Esophagus muscularis mucosa (tissue), 4 donors: ENCODE measurements at regions not wholly inside any gene's neighbourhood (a gene's known extent, or its start where the extent isn't known, plus 50 kb on each side); places are given as distances from the start of the nearest gene placed in this dataset.

Source experiments
- DNase-seq: peaks from one replicate; pipeline ENCODE4 v3.0.0-alpha.2; 2017; ENCODE audit errors: extremely low spot score
- H3K27ac ChIP-seq, 4 donors: fragments of 200-600 bp; sonication (generic); replicated peaks in 1 of 4; 1 replicate in 3 of 4; 2 replicates in 1 of 4; pipeline ENCODE4 v1.5.1; 2016 to 2019; ENCODE audit warnings: mild to moderate bottlenecking in 1 of 4
- H3K27me3 ChIP-seq, 4 donors: fragments of 200-600 bp; sonication (generic); one replicate each; pipeline versions ENCODE4 v1.5.1 to v1.6.0; 2016 to 2019
- H3K36me3 ChIP-seq, 4 donors: fragments of 200-600 bp; sonication (generic); one replicate each; pipeline ENCODE4 v1.5.1; 2016 to 2019
- H3K4me1 ChIP-seq, 4 donors: fragments of 200-600 bp; sonication (generic); one replicate each; pipeline ENCODE4 v1.5.1; 2016 to 2019
- H3K4me3 ChIP-seq, 4 donors: fragments of 200-600 bp; sonication (generic); 1 replicate in 2 of 4; 2 replicates in 2 of 4; pipeline ENCODE4 v1.5.1; 2016 to 2019; ENCODE audit warnings: mild to moderate bottlenecking in 4 of 4, moderate library complexity in 1 of 4
- H3K9me3 ChIP-seq, 4 donors: fragments of 200-600 bp; sonication (generic); 1 replicate in 3 of 4; 2 replicates in 1 of 4; pipeline ENCODE4 v1.5.1; 2016 to 2019
- EP300 ChIP-seq: sonication (generic); formaldehyde crosslinking; IDR thresholded peaks from one replicate; pipeline ENCODE4 v1.6.1; 2017; ENCODE audit warnings: antibody characterized with exemption
- POLR2A ChIP-seq: fragments of 450-650 bp; IDR thresholded peaks from one replicate; pipeline ENCODE4 v1.6.1; 2017; ENCODE audit warnings: antibody characterized with exemption, moderate library complexity, mild to moderate bottlenecking, low read depth
- POLR2AphosphoS5 ChIP-seq, 2 donors: sonication (generic); formaldehyde crosslinking; IDR thresholded peaks; one replicate each; pipeline ENCODE4 v1.6.1; 2017; ENCODE audit warnings: antibody characterized with exemption in 2 of 2
- WGBS: methylation state at CpG from one replicate; pipeline ENCODE4 v1.1.5; 2018; 5-methylcytosine and 5-hydroxymethylcytosine counted together
- intact Hi-C: fragments of 100-400 bp; cut with DNase I; formaldehyde crosslinking; loops from one replicate; pipeline ENCODE4 v1.15.1; 2023
- TF ChIP-seq, protein P1 (sequence below), 3 experiments: fragments of 200-600 bp in 2 of 3; fragments of 450-650 bp in 1 of 3; sonication (generic) in 2 of 3; IDR thresholded peaks; one replicate each; pipeline ENCODE4 v1.5.1; 2017 to 2019; ENCODE audit warnings: antibody characterized with exemption in 3 of 3, mild to moderate bottlenecking in 2 of 3, moderate library complexity in 1 of 3

DNA sequence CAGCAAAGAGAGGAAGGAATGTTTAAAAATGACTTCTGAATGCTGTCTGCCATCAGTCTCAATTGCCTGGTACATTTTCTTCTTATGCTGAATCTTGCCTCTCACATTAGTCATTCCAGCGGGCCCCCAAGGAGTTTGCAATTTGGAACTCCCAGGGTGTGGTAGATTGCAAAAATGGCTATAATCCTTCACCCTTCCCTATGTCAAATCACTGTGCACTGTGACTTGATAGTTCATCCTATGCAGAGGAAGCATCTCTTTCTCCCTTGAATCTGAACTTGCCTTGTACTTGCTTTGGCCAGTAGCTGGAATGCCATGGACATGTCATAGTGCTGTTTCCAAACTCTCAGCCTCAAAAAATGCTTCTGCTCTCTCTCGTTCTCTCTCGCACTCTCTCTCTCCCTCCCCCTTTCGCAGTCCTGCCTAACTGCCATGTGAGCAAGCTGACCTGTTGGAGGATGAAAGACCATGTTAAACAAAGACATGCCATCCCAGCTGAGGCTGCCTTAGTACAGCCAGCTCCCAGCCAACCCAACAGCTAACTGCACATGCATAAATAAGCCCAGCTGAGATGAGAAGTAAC lies 284.0 kb upstream of the TLE4 start:
- no peaks in the 10 kb centered on the region for H3K27me3 ChIP-seq
- TF ChIP-seq POLR2A, result no peak
- no peak for TF ChIP-seq POLR2AphosphoS5 (IDR thresholded peaks at IDR 0.05)
- TF ChIP-seq, protein P1, sequence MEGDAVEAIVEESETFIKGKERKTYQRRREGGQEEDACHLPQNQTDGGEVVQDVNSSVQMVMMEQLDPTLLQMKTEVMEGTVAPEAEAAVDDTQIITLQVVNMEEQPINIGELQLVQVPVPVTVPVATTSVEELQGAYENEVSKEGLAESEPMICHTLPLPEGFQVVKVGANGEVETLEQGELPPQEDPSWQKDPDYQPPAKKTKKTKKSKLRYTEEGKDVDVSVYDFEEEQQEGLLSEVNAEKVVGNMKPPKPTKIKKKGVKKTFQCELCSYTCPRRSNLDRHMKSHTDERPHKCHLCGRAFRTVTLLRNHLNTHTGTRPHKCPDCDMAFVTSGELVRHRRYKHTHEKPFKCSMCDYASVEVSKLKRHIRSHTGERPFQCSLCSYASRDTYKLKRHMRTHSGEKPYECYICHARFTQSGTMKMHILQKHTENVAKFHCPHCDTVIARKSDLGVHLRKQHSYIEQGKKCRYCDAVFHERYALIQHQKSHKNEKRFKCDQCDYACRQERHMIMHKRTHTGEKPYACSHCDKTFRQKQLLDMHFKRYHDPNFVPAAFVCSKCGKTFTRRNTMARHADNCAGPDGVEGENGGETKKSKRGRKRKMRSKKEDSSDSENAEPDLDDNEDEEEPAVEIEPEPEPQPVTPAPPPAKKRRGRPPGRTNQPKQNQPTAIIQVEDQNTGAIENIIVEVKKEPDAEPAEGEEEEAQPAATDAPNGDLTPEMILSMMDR (IDR thresholded peaks at IDR 0.05), result no peak
- TF ChIP-seq EP300, result no peak

DNA sequence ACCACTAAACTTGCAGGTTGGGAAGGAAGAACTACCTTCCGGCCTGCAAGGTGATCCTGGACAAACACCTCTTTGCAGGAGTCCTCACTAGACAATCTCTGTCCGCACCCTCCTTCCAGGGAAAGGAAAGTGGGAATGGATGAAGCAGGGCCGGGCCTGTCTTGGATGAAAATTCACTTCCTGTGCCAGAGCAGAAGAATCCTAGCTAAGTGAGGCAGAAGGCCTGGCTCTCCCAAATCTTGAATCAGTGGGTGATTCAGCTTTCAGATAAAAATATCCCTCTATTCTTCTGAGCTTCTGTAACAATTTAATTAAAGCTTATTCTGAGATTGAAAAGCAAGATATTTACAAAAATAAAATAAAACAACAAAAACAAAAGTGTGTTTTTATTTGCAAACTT lies 281.9 kb upstream of the TLE4 start:
- no peak overlapping the region for H3K4me3 ChIP-seq
- H3K9me3 ChIP-seq, result no peaks in the 10 kb centered on the region
- no peaks in the 10 kb centered on the region for H3K36me3 ChIP-seq
- no peak for DNase-seq
- no peaks in the 10 kb centered on the region for H3K4me1 ChIP-seq
- no peaks in the 10 kb centered on the region for H3K27me3 ChIP-seq
- WGBS, result 78% methylated on average over 3 of the region's 3 CpGs
- intact Hi-C loops, result no loop called here
- no peak for TF ChIP-seq POLR2AphosphoS5 (IDR thresholded peaks at IDR 0.05)
- TF ChIP-seq, protein P1 (IDR thresholded peaks at IDR 0.05), result no peak
- no peak for TF ChIP-seq EP300
- no peak for TF ChIP-seq POLR2A
- H3K27ac ChIP-seq, result no peak overlapping the region

More for the DNA sequence above, 284.0 kb upstream of the TLE4 start:
- Histone ChIP-seq H3K36me3 (no peaks in the 10 kb centered on the region), H3K4me1 (no peaks in the 10 kb centered on the region), H3K27ac (no peak overlapping the region), H3K9me3 (no peaks in the 10 kb centered on the region), H3K4me3 (no peak overlapping the region)
- WGBS, result 80% methylated on average over 4 of the region's 4 CpGs
- no peak for DNase-seq
- intact Hi-C loops, result no loop called here

DNA sequence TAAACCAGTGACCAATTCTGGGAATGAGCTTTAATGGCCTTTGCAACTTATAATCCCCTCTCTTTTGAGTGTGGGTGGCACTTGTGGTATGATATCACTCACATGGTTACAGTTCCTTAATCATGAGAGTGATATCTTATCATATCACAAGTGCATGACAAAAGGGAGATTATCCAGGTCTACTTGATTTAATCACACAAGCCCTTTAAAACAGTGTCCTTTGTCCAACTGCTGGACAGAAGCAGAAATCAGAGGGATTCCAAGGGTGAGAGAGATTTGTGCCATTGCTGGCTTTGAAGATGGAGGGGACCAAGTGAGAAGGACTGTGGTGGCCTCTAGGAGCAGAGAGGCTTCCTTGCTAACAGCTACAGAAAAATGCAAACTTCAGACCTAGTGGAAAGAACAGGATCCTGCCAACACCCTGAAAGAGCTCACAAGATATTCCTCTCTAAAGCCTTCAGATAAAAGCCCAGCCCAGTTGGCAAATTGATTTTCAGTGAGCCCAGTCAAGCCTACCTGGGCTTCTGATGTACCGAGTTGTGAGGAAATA lies 279.0 kb upstream of the TLE4 start:
- intact Hi-C loops, result no loop called here
- whole genome bisulfite sequencing, result 100% methylated on average over 1 of the region's 1 CpG
- TF ChIP-seq EP300 (no peak), POLR2AphosphoS5 (IDR thresholded peaks at IDR 0.05) (no peak)
- peak; percentile 74 for DNase-seq
- Histone ChIP-seq H3K9me3 (no peaks in the 10 kb centered on the region), H3K4me3 (no peak overlapping the region), H3K27me3 (no peaks in the 10 kb centered on the region), H3K4me1 (no peaks in the 10 kb centered on the region), H3K36me3 (no peaks in the 10 kb centered on the region), H3K27ac (no peak overlapping the region)

DNA sequence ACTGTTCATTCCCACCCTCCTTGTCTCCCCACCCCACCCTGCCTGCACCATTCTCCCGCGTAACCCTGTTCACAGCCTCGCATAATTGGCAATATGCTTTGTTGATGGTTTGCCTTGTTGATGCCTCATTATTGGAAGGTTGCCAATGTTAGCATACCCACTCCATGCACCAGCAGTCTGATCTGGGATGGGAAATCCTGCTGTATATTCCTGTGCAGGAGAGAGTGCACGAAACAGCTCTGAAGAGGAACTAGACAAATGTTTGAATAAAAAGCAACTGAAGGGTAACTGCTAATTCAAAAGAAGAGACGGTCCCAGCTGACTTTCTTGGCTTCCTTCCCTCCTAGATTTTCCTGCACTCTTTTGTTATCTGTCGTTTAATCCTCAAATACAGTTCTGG lies 271.7 kb upstream of the TLE4 start:
- Histone ChIP-seq H3K27ac (no peak overlapping the region), H3K36me3 (no peaks in the 10 kb centered on the region), H3K27me3 (peaks cover 0 to 5% (median 0%) of the 10 kb centered on the region in 4 donors), H3K9me3 (no peaks in the 10 kb centered on the region), H3K4me1 (no peaks in the 10 kb centered on the region), H3K4me3 (no peak overlapping the region)
- DNase-seq, result no peak
- intact Hi-C loops, result no loop called here
- 54% methylated on average over 6 of the region's 6 CpGs for WGBS
- no peak for TF ChIP-seq POLR2A

DNA sequence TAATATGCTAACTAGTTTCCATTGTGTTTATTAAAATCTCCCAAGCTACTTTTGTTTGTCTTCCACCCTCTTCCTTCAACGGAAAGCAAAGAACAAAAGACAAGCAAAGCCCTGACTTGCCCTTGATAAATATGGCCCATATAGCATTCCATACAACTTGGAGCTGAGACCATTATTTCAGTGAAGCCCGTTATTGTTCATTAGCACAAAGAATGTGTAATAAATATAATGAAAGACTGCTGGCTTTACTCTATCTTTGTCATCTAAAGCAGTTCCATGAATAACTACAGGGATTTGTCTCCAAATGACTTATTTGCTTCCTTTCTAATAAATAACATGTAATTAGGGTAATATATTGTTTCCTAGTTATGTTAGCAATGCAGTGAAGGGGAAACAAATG lies 270.7 kb upstream of the TLE4 start:
- intact Hi-C loops, result no loop called here
- H3K36me3 ChIP-seq, result no peaks in the 10 kb centered on the region
- no peaks in the 10 kb centered on the region for H3K9me3 ChIP-seq
- no peaks in the 10 kb centered on the region for H3K4me1 ChIP-seq
- TF ChIP-seq, protein P1 (IDR thresholded peaks at IDR 0.05), result no peak
- TF ChIP-seq POLR2A (no peak), POLR2AphosphoS5 (IDR thresholded peaks at IDR 0.05) (no peak), EP300 (no peak)
- H3K4me3 ChIP-seq, result no peak overlapping the region
- no peak for DNase-seq
- 56% methylated on average over 2 of the region's 2 CpGs for WGBS
- peaks cover 0 to 5% (median 0%) of the 10 kb centered on the region in 4 donors for H3K27me3 ChIP-seq
- no peak overlapping the region for H3K27ac ChIP-seq
